ENCODE measurements at regions not wholly inside any gene's neighbourhood (a gene's known extent, or its start where the extent isn't known, plus 50 kb on each side); places are given as distances from the start of the nearest gene placed in this dataset.

- no peaks in the 10 kb centered on the region for H3K27me3 ChIP-seq
- intact Hi-C loops (cut with DNase I): no loop called here
Measured at GRCh38 chr10:3009341-3009740, 58.0 kb upstream of the PFKP start.

GRCh38 chr10:3008518-3009195 is 58.7 kb upstream of the PFKP start:
- no peak for ATAC-seq
- no peak for TF ChIP-seq CTCF (IDR thresholded peaks at IDR 0.05)
- no peak for TF ChIP-seq POLR2A (IDR thresholded peaks at IDR 0.05)
- intact Hi-C loops (cut with DNase I): no loop called here

More at GRCh38 chr10:3009341-3009740, 58.0 kb upstream of the PFKP start:
- H3K27ac ChIP-seq: no peak overlapping the region
- TF ChIP-seq CTCF (IDR thresholded peaks at IDR 0.05): no peak
- no peak for TF ChIP-seq POLR2A (IDR thresholded peaks at IDR 0.05)
- DNase-seq (no peak), ATAC-seq (no peak)
- 24% methylated on average over 6 of the region's 6 CpGs for WGBS (ENCODE audit: insufficient coverage, low coverage, low lambda C conversion rate, missing lambda C conversion rate)
- H3K4me1 ChIP-seq: no peaks in the 10 kb centered on the region
- no peaks in the 10 kb centered on the region for H3K9me3 ChIP-seq
- H3K36me3 ChIP-seq: no peaks in the 10 kb centered on the region
- no peak overlapping the region for H3K4me3 ChIP-seq

GRCh38 chr10:3006607-3007006 is 60.7 kb upstream of the PFKP start:
- Histone ChIP-seq H3K27me3 (no peaks in the 10 kb centered on the region), H3K4me1 (no peaks in the 10 kb centered on the region), H3K4me3 (no peak overlapping the region), H3K27ac (no peak overlapping the region), H3K9me3 (no peaks in the 10 kb centered on the region), H3K36me3 (no peaks in the 10 kb centered on the region)
- ATAC-seq (no peak), DNase-seq (no peak)
- WGBS (ENCODE audit: insufficient coverage, low coverage, low lambda C conversion rate, missing lambda C conversion rate): 38% methylated on average over 1 of the region's 1 CpG
- intact Hi-C loops (cut with DNase I): no loop called here
- TF ChIP-seq CTCF (IDR thresholded peaks at IDR 0.05) (no peak), POLR2A (IDR thresholded peaks at IDR 0.05) (no peak)

More at GRCh38 chr10:3008518-3009195, 58.7 kb upstream of the PFKP start:
- 37% methylated on average over 12 of the region's 12 CpGs for WGBS (ENCODE audit: insufficient coverage, low coverage, low lambda C conversion rate, missing lambda C conversion rate)
- H3K4me1 ChIP-seq: no peaks in the 10 kb centered on the region
- no peak overlapping the region for H3K4me3 ChIP-seq
- H3K27me3 ChIP-seq: no peaks in the 10 kb centered on the region
- no peak for DNase-seq
- no peaks in the 10 kb centered on the region for H3K9me3 ChIP-seq
- H3K36me3 ChIP-seq: no peaks in the 10 kb centered on the region
- no peak overlapping the region for H3K27ac ChIP-seq

DNA sequence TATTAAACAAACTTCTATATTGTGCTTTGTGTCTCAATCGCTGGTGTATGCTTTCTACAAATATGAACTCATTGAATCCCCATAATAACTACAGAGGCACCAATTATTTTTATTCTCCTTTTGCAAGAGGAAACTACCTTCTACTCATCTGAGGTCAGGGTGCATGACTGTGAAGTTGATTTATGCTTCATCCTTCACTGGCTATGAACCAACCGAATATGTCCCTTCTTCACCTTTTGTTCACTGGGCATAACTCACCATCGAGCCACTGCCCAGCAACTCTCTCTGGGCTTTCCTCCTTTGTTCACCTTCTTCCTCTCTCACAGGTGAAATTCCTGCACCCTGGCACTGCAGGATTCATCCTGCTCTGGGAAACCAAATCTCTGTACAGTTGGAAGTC is 61.3 kb upstream of the PFKP start:
- no peaks in the 10 kb centered on the region for H3K4me1 ChIP-seq

More for the DNA sequence above, 61.3 kb upstream of the PFKP start:
- H3K36me3 ChIP-seq: no peaks in the 10 kb centered on the region
- 38% methylated on average over 3 of the region's 3 CpGs for WGBS (ENCODE audit: insufficient coverage, low coverage, low lambda C conversion rate, missing lambda C conversion rate)
- intact Hi-C loops (cut with DNase I): no loop called here
- DNase-seq (no peak), ATAC-seq (no peak)
- no peak overlapping the region for H3K27ac ChIP-seq
- H3K27me3 ChIP-seq: no peaks in the 10 kb centered on the region
- no peak overlapping the region for H3K4me3 ChIP-seq
- no peaks in the 10 kb centered on the region for H3K9me3 ChIP-seq
- no peak for TF ChIP-seq POLR2A (IDR thresholded peaks at IDR 0.05)
- TF ChIP-seq CTCF (IDR thresholded peaks at IDR 0.05): no peak

Measured in right lobe of liver (tissue), 6 donors.